Hippocampal formation (tissue), 2 donors: ENCODE measurements at regions not wholly inside any gene's neighbourhood (a gene's known extent, or its start where the extent isn't known, plus 50 kb on each side); places are given as distances from the start of the nearest gene placed in this dataset.
"Not testable (repeated sequence)": the region's sequence is repeated elsewhere in the genome, so short reads cannot be mapped to it uniquely, and the experiment has no call there.

Experiments used
- DNase-seq, 2 donors: peaks; one replicate each; lab custom pipeline; 2025; lab: John Stamatoyannopoulos, UW

- no peak for DNase-seq
Measured at GRCh38 chr1:29632806-29633615, 396.7 kb downstream of the PTPRU start.

GRCh38 chr1:29631836-29632805 is 395.8 kb downstream of the PTPRU start:
- no peak for DNase-seq

- DNase-seq: no peak
Measured at GRCh38 chr1:29631361-29631760, 395.0 kb downstream of the PTPRU start.

GRCh38 chr1:29630756-29631155 is 394.4 kb downstream of the PTPRU start:
- DNase-seq: no peak

- no peak for DNase-seq
Measured at GRCh38 chr1:29629814-29630516, 393.6 kb downstream of the PTPRU start.

- no peak for DNase-seq
Measured at GRCh38 chr1:29629401-29629800, 393.1 kb downstream of the PTPRU start.

- DNase-seq: no peak
Measured at GRCh38 chr1:29628190-29628589, 391.9 kb downstream of the PTPRU start.

- no peak for DNase-seq
Measured at GRCh38 chr1:29626726-29627125, 390.4 kb downstream of the PTPRU start.

GRCh38 chr1:29626066-29626465 is 389.7 kb downstream of the PTPRU start:
- no peak for DNase-seq

- DNase-seq: no peak
Measured at GRCh38 chr1:29625084-29625420, 388.7 kb downstream of the PTPRU start.

GRCh38 chr1:29624320-29625083 is 388.2 kb downstream of the PTPRU start:
- no peak for DNase-seq

GRCh38 chr1:29623501-29623900 is 387.2 kb downstream of the PTPRU start:
- no peak for DNase-seq

- DNase-seq: no peak
Measured at GRCh38 chr1:29621826-29622435, 385.6 kb downstream of the PTPRU start.

- no peak for DNase-seq
Measured at GRCh38 chr1:29620631-29621030, 384.3 kb downstream of the PTPRU start.

- no peak for DNase-seq
Measured at GRCh38 chr1:29607236-29607635, 370.9 kb downstream of the PTPRU start.

GRCh38 chr1:29604796-29605195 is 368.5 kb downstream of the PTPRU start:
- DNase-seq: not testable (repeated sequence)

- no peak for DNase-seq
Measured at GRCh38 chr1:29603622-29604021, 367.3 kb downstream of the PTPRU start.

GRCh38 chr1:29602203-29602602 is 365.9 kb downstream of the PTPRU start:
- DNase-seq: no peak

GRCh38 chr1:29601021-29601420 is 364.7 kb downstream of the PTPRU start:
- no peak for DNase-seq

- no peak for DNase-seq
Measured at GRCh38 chr1:29599826-29600225, 363.5 kb downstream of the PTPRU start.

- DNase-seq: no peak
Measured at GRCh38 chr1:29599071-29599470, 362.7 kb downstream of the PTPRU start.
